ENCODE measurements at regions not wholly inside any gene's neighbourhood (a gene's known extent, or its start where the extent isn't known, plus 50 kb on each side); places are given as distances from the start of the nearest gene placed in this dataset.

DNA sequence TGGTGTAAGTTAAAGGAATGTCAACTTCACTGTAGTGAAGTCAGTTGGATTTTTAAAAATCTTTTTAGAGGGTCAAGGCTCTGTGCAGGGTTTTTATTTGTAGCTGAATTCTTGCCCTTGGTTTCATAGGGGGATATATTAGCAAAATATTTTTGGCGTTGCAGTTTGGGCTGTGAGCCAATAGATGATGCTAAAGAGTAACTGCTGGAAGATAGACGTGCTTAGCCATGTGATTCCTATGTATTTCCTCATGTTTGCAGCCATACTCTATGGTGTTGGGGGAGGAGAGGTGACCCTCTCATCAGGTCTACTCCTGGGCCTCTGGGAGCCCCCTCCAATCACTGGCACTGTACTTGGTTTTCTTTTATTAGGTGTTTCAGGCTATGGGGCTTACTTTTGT lies 246.7 kb upstream of the ARHGAP24 start:
- peak; percentile 48 for TF ChIP-seq CTCF (IDR thresholded peaks at IDR 0.05; ENCODE audit: low read depth, low read length)
- TF ChIP-seq POLR2A (IDR thresholded peaks at IDR 0.05; ENCODE audit: extremely low read depth, insufficient read length) = no peak
- peak; percentile 61 for TF ChIP-seq MAX (IDR thresholded peaks at IDR 0.05; ENCODE audit: low read depth, low read length)
